DOHH2 (cell line): ENCODE measurements at regions not wholly inside any gene's neighbourhood (a gene's known extent, or its start where the extent isn't known, plus 50 kb on each side); places are given as distances from the start of the nearest gene placed in this dataset.

Experiments used
- EZH2phosphoT487 ChIP-seq: fragments of 200-600 bp; sonication (generic); IDR thresholded peaks from 2 replicates; pipeline ENCODE4 v1.6.1; 2017; ENCODE audit warnings: borderline replicate concordance, mild to moderate bottlenecking, antibody characterized with exemption, low read length, moderate library complexity, mixed read lengths
- TF ChIP-seq, protein P1 (sequence below): fragments of 200-600 bp; sonication (generic); IDR thresholded peaks from one replicate; pipeline ENCODE4 v1.5.1; 2014; ENCODE audit warnings: antibody characterized with exemption, mild to moderate bottlenecking, low read depth, low read length; ENCODE audit not compliant: poor library complexity, severe bottlenecking

DNA sequence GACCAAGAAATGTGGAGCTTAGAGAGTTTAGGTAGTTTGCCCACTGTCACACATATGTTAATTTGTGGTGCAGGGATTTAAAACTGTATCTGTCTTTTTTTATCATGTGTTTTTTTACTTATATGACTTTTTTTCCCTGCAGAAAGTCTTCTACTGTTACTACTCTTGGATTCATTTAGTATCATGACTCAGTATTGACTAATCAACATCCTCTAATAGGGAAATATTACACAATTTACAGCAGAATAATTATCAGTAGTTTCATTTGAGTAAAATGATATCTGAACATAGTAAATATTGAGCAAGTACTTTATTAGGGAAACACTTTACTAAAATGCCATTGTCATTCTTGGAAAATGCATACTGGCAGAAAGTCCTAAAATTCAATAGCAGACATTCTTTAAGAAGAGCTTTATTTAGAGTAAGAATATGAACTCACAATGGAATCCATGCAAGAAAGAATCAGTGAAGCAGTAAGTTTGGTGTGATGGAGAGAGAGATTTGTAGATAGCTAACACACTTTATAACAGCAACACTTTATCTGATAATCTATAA is 425.9 kb upstream of the SLC8A1 start:
- TF ChIP-seq, protein P1, sequence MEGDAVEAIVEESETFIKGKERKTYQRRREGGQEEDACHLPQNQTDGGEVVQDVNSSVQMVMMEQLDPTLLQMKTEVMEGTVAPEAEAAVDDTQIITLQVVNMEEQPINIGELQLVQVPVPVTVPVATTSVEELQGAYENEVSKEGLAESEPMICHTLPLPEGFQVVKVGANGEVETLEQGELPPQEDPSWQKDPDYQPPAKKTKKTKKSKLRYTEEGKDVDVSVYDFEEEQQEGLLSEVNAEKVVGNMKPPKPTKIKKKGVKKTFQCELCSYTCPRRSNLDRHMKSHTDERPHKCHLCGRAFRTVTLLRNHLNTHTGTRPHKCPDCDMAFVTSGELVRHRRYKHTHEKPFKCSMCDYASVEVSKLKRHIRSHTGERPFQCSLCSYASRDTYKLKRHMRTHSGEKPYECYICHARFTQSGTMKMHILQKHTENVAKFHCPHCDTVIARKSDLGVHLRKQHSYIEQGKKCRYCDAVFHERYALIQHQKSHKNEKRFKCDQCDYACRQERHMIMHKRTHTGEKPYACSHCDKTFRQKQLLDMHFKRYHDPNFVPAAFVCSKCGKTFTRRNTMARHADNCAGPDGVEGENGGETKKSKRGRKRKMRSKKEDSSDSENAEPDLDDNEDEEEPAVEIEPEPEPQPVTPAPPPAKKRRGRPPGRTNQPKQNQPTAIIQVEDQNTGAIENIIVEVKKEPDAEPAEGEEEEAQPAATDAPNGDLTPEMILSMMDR: no peak
- no peak for TF ChIP-seq EZH2phosphoT487
